ENCODE measurements at regions not wholly inside any gene's neighbourhood (a gene's known extent, or its start where the extent isn't known, plus 50 kb on each side); places are given as distances from the start of the nearest gene placed in this dataset.

- DNase-seq (ENCODE audit: low read depth in 3 of 3, low spot score in 2 of 3), result no peak
Observed at GRCh38 chr5:56596155-56596554, 219.2 kb upstream of the MAP3K1 start.

GRCh38 chr5:56595566-56595965, 219.8 kb upstream of the MAP3K1 start:
- no peak for DNase-seq (ENCODE audit: low read depth in 3 of 3, low spot score in 2 of 3)

- no peak for DNase-seq (ENCODE audit: low read depth in 3 of 3, low spot score in 2 of 3)
Observed at GRCh38 chr5:56594792-56595191, 220.6 kb upstream of the MAP3K1 start.

- no peak for DNase-seq (ENCODE audit: low read depth in 3 of 3, low spot score in 2 of 3)
Observed at GRCh38 chr5:56591081-56591480, 224.3 kb upstream of the MAP3K1 start.

- DNase-seq (ENCODE audit: low read depth in 3 of 3, low spot score in 2 of 3), result no peak
Observed at GRCh38 chr5:56589481-56589860, 225.9 kb upstream of the MAP3K1 start.

GRCh38 chr5:56588636-56589480, 226.5 kb upstream of the MAP3K1 start:
- no peak for DNase-seq (ENCODE audit: low read depth in 3 of 3, low spot score in 2 of 3)

- DNase-seq (ENCODE audit: low read depth in 3 of 3, low spot score in 2 of 3), result no peak
Observed at GRCh38 chr5:56588131-56588487, 227.2 kb upstream of the MAP3K1 start.

- DNase-seq (ENCODE audit: low read depth in 3 of 3, low spot score in 2 of 3), result no peak
Observed at GRCh38 chr5:56587381-56588130, 227.8 kb upstream of the MAP3K1 start.

GRCh38 chr5:56585999-56586691, 229.2 kb upstream of the MAP3K1 start:
- peak in 2 of 3 donors; percentile 55 to 62 for DNase-seq (ENCODE audit: low read depth in 3 of 3, low spot score in 2 of 3)

GRCh38 chr5:56585461-56585860, 229.9 kb upstream of the MAP3K1 start:
- DNase-seq (ENCODE audit: low read depth in 3 of 3, low spot score in 2 of 3), result no peak

- DNase-seq (ENCODE audit: low read depth in 3 of 3, low spot score in 2 of 3), result no peak
Observed at GRCh38 chr5:56581426-56581825, 233.9 kb upstream of the MAP3K1 start.

GRCh38 chr5:56580864-56581263, 234.5 kb upstream of the MAP3K1 start:
- DNase-seq (ENCODE audit: low read depth in 3 of 3, low spot score in 2 of 3), result no peak

- no peak for DNase-seq (ENCODE audit: low read depth in 3 of 3, low spot score in 2 of 3)
Observed at GRCh38 chr5:56575821-56576220, 239.5 kb upstream of the MAP3K1 start.

GRCh38 chr5:56574778-56575177, 240.6 kb upstream of the MAP3K1 start:
- DNase-seq (ENCODE audit: low read depth in 3 of 3, low spot score in 2 of 3), result no peak

GRCh38 chr5:56569566-56569965, 245.8 kb upstream of the MAP3K1 start:
- no peak for DNase-seq (ENCODE audit: low read depth in 3 of 3, low spot score in 2 of 3)

- DNase-seq (ENCODE audit: low read depth in 3 of 3, low spot score in 2 of 3), result no peak
Observed at GRCh38 chr5:56569076-56569475, 246.3 kb upstream of the MAP3K1 start.

GRCh38 chr5:56567278-56567677, 248.1 kb upstream of the MAP3K1 start:
- DNase-seq (ENCODE audit: low read depth in 3 of 3, low spot score in 2 of 3), result no peak

GRCh38 chr5:56566374-56567249, 248.7 kb upstream of the MAP3K1 start:
- no peak for DNase-seq (ENCODE audit: low read depth in 3 of 3, low spot score in 2 of 3)

- no peak for DNase-seq (ENCODE audit: low read depth in 3 of 3, low spot score in 2 of 3)
Observed at GRCh38 chr5:56565644-56566043, 249.7 kb upstream of the MAP3K1 start.

GRCh38 chr5:56565283-56565615, 250.1 kb upstream of the MAP3K1 start:
- DNase-seq (ENCODE audit: low read depth in 3 of 3, low spot score in 2 of 3), result no peak

All from right renal cortex interstitium (tissue), 3 donors.